H1 (cell line): ENCODE measurements at regions not wholly inside any gene's neighbourhood (a gene's known extent, or its start where the extent isn't known, plus 50 kb on each side); places are given as distances from the start of the nearest gene placed in this dataset.

ENCODE experiments used
- ATF2 ChIP-seq: IDR thresholded peaks from 2 replicates; pipeline ENCODE4 v1.6.1; 2012; ENCODE audit warnings: low read length, inconsistent platforms
- BRCA1 ChIP-seq: IDR thresholded peaks from 2 replicates; pipeline ENCODE4 v1.6.1; 2012; ENCODE audit warnings: low read depth, low read length, improper control_type of control experiment
- CREB1 ChIP-seq: IDR thresholded peaks from 2 replicates; pipeline ENCODE4 v1.6.1; 2012; ENCODE audit warnings: inconsistent platforms
- EP300 ChIP-seq, 2 experiments: IDR thresholded peaks; 1 replicate in 1 of 2; 2 replicates in 1 of 2; pipeline ENCODE4 v1.6.1; 2011 to 2012; ENCODE audit warnings: low read depth in 2 of 2, low read length in 2 of 2, mild to moderate bottlenecking in 2 of 2, borderline replicate concordance in 1 of 2, inconsistent platforms in 1 of 2, moderate library complexity in 1 of 2
- GABPA ChIP-seq: IDR thresholded peaks from 2 replicates; pipeline ENCODE4 v1.6.1; 2011; ENCODE audit warnings: mild to moderate bottlenecking, low read length, moderate library complexity, borderline replicate concordance; ENCODE audit not compliant: insufficient read depth
- HDAC6 ChIP-seq: IDR thresholded peaks from one replicate; pipeline ENCODE4 v1.7.1; 2012; ENCODE audit warnings: low read depth, mild to moderate bottlenecking, inconsistent platforms, low read length, moderate library complexity
- KDM1A ChIP-seq: fragments of 200-600, 300-600 bp; sonication (generic); IDR thresholded peaks from 2 replicates; pipeline ENCODE4 v1.7.1; 2016; ENCODE audit warnings: mild to moderate bottlenecking, low read length, borderline replicate concordance
- KDM5A ChIP-seq: fragments of 200-600 bp; IDR thresholded peaks from 2 replicates; pipeline ENCODE4 v1.7.1; 2012; ENCODE audit warnings: mild to moderate bottlenecking, low read length, inconsistent platforms, mixed read lengths
- MAX ChIP-seq: IDR thresholded peaks from 2 replicates; pipeline ENCODE4 v1.6.1; 2012; ENCODE audit warnings: inconsistent platforms
- PHF8 ChIP-seq: fragments of 200-600 bp; sonication (generic); conservative IDR thresholded peaks from 2 replicates; pipeline ENCODE4 v1.7.1; 2012; ENCODE audit warnings: low read depth, mild to moderate bottlenecking, inconsistent platforms, low read length, moderate library complexity
- POLR2A ChIP-seq, 2 experiments: IDR thresholded peaks; 1 replicate in 1 of 2; 2 replicates in 1 of 2; pipeline ENCODE4 v1.6.1; 2011; ENCODE audit warnings: low read depth in 2 of 2, low read length in 2 of 2, mild to moderate bottlenecking in 2 of 2; ENCODE audit errors: control extremely low read depth in 1 of 2
- POLR2AphosphoS5 ChIP-seq: IDR thresholded peaks from 2 replicates; pipeline ENCODE4 v1.6.1; 2011; ENCODE audit warnings: low read depth, low read length
- RFX5 ChIP-seq: IDR thresholded peaks from 2 replicates; pipeline ENCODE4 v1.6.1; 2011; ENCODE audit warnings: low read depth, low read length, improper control_type of control experiment, borderline replicate concordance
- SAP30 ChIP-seq: fragments of 300-600 bp; sonication (generic); IDR thresholded peaks from 2 replicates; pipeline ENCODE4 v1.7.1; 2012; ENCODE audit warnings: low read length, moderate library complexity, mild to moderate bottlenecking, inconsistent platforms; ENCODE audit not compliant: insufficient read depth, insufficient replicate concordance
- SP4 ChIP-seq: IDR thresholded peaks from 2 replicates; pipeline ENCODE4 v1.6.1; 2012; ENCODE audit warnings: low read length, inconsistent platforms
- YY1 ChIP-seq: IDR thresholded peaks from 2 replicates; pipeline ENCODE4 v1.6.1; 2011; ENCODE audit warnings: low read depth, mild to moderate bottlenecking, low read length
- TF ChIP-seq, protein P1 (sequence below), 3 experiments: IDR thresholded peaks; 1 replicate in 2 of 3; 2 replicates in 1 of 3; pipeline versions ENCODE4 v1.5.1 to v1.6.1; 2011; ENCODE audit warnings: low read length in 3 of 3, mild to moderate bottlenecking in 3 of 3, inconsistent platforms in 2 of 3, low read depth in 1 of 3, moderate library complexity in 1 of 3; ENCODE audit not compliant: insufficient read depth in 1 of 3; ENCODE audit errors: control extremely low read depth in 1 of 3
- TF ChIP-seq, protein P2 (sequence below): IDR thresholded peaks from 2 replicates; pipeline ENCODE4 v1.6.1; 2011; ENCODE audit warnings: low read depth, mild to moderate bottlenecking, low read length; ENCODE audit not compliant: insufficient read depth

DNA sequence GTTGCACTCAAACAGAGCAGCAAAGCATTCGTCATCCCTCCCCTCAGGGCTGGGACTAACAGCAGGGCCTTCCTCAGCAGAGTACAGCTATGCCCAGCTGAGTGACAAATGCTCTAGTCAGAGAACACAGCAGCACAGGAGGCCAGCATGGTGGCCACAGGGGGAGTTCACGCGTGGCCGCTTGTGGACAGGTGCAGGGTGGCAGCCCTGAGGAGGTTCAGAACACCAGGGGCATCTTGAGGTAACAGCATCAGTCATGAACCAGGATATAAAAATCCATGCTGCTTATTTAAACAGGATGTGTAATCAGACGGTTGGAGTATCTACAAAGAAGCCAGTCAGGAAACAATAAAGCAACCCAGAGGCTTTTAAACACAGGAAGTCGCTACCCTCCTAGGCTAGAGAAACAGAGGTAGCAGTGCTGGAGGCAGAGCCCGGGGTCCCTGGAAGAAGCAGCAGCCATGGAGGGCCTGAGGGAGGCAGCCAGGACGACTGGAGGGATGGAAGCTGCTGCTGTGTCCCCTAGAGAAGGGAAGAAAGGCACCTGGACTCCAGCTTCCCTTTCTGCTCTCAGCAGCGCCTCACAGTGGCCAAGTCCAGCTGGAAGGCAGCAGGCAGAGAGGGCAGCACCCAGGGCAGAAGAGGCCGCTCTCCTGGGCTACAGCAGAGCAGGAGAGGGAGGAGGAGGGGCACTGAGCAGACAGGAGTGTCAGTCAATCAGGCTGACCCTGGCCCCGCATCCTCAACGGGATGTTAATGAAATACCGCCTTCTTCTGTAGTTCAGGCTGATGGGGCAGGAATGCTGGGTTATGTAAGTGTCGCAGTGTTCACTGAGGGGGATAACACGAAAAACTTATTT lies 70.8 kb upstream of the UCN3 start (continued):
- TF ChIP-seq, protein P1, sequence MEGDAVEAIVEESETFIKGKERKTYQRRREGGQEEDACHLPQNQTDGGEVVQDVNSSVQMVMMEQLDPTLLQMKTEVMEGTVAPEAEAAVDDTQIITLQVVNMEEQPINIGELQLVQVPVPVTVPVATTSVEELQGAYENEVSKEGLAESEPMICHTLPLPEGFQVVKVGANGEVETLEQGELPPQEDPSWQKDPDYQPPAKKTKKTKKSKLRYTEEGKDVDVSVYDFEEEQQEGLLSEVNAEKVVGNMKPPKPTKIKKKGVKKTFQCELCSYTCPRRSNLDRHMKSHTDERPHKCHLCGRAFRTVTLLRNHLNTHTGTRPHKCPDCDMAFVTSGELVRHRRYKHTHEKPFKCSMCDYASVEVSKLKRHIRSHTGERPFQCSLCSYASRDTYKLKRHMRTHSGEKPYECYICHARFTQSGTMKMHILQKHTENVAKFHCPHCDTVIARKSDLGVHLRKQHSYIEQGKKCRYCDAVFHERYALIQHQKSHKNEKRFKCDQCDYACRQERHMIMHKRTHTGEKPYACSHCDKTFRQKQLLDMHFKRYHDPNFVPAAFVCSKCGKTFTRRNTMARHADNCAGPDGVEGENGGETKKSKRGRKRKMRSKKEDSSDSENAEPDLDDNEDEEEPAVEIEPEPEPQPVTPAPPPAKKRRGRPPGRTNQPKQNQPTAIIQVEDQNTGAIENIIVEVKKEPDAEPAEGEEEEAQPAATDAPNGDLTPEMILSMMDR (IDR thresholded peaks at IDR 0.05; ENCODE audit: control extremely low read depth in 1 of 3, insufficient read depth in 1 of 3, low read depth in 1 of 3, low read length in 3 of 3), result peak; percentile 90 to 98 (median 96)
- TF ChIP-seq KDM5A (no peak), POLR2A (IDR thresholded peaks at IDR 0.05; ENCODE audit: control extremely low read depth in 1 of 2, low read depth in 2 of 2, low read length in 2 of 2) (no peak), PHF8 (no peak), RFX5 (no peak), BRCA1 (no peak), GABPA (no peak), MAX (0 out of 2 replicates have a peak, but pooled peaks have one; percentile 45), HDAC6 (no peak), ATF2 (no peak), SP4 (0 out of 2 replicates have a peak, but pooled peaks have one; percentile 66), SAP30 (no peak), YY1 (peak; percentile 57; the same call in 1 of the 2 replicates), EP300 (IDR thresholded peaks at IDR 0.05; ENCODE audit: borderline replicate concordance in 1 of 2, low read depth in 2 of 2, low read length in 2 of 2) (peak in 1 of 2 experiments; percentile 30; a peak in 1 of 3 replicates), KDM1A (no peak), CREB1 (peak; percentile 33; the same call in 1 of the 2 replicates), POLR2AphosphoS5 (no peak)
- TF ChIP-seq, protein P2, sequence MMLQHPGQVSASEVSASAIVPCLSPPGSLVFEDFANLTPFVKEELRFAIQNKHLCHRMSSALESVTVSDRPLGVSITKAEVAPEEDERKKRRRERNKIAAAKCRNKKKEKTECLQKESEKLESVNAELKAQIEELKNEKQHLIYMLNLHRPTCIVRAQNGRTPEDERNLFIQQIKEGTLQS, result no peak
